LNCAP (cell line): ENCODE measurements at regions not wholly inside any gene's neighbourhood (a gene's known extent, or its start where the extent isn't known, plus 50 kb on each side); places are given as distances from the start of the nearest gene placed in this dataset.

Experiments used
- TF ChIP-seq, protein P1 (sequence below): fragments of 450-650 bp; IDR thresholded peaks from 2 replicates; pipeline ENCODE4 v1.5.1; 2017; ENCODE audit warnings: mild to moderate bottlenecking

DNA sequence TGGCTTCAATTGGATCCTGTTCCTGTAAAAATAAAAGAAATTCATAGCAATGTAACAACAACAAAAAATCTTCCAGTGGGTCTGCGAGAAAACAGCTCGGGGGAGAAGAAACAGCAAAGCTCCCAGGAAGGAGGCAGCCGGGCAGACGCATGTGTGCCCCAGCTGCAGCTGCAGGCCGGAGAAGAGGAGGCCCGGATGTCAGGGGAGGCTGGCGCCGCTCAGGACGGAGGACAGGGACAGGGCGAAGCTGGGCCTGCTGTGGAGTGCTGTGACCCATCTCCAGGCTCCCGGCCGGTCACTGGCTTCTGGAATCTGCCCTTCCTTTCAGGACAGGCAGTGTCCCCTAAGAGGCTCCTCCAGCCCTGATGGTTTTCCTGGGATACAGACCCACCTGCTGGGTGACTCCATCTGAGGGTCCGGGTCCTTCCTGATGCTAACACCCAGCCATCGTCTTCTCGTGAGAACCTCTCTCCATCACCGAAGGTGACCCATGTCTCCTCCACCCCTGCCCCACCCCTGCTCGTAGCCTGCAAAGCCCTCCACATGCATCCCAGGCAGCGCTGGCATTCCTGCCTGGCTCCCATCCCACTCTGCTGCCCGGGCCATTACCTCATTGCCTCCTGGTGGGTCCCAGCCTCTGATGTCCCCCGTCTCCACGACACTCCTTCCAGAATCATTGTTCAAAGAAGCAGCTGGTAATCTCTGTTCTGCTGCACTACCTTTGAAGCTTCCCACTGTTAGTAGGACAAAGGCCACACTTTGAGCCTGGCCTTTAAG is 145.4 kb upstream of the TWIST2 start:
- TF ChIP-seq, protein P1, sequence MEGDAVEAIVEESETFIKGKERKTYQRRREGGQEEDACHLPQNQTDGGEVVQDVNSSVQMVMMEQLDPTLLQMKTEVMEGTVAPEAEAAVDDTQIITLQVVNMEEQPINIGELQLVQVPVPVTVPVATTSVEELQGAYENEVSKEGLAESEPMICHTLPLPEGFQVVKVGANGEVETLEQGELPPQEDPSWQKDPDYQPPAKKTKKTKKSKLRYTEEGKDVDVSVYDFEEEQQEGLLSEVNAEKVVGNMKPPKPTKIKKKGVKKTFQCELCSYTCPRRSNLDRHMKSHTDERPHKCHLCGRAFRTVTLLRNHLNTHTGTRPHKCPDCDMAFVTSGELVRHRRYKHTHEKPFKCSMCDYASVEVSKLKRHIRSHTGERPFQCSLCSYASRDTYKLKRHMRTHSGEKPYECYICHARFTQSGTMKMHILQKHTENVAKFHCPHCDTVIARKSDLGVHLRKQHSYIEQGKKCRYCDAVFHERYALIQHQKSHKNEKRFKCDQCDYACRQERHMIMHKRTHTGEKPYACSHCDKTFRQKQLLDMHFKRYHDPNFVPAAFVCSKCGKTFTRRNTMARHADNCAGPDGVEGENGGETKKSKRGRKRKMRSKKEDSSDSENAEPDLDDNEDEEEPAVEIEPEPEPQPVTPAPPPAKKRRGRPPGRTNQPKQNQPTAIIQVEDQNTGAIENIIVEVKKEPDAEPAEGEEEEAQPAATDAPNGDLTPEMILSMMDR: no peak

DNA sequence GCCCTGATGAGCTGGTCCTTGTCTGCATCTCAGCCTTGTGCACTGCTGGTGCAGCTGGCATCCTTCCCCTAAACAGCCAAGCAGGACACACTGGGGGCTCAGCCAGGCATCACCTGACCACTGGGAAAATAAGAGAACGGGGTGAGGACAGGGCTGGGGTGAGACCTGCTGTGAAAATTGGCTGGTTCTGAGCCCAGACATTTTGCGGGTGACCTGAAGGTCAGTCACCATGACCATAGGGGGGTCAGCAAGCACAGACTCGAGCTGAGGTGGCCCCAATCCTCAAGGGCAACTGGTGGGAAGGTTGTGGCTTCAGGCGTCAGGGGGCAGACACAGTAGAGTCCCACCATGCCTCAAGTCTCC is 144.9 kb upstream of the TWIST2 start:
- TF ChIP-seq, protein P1: no peak

DNA sequence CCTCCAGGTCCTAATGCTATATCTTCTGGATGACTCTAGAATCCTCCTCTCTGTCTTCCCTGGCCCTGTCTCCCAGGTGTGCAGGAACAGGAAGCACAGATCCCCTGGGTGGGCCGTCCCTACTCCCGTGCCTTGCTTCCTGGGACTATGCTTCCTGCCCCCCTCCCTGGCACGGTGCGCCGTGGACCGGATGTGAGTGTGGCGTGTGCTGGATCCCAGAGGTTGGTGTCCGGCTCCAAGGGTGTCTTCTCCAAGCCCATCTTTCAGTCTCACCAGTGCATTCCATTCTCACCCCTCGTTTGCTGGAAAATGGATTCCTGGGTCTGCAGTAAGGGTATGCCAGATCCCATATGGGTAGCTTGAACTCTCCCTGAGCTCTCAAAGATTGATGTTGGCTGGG is 144.4 kb upstream of the TWIST2 start:
- TF ChIP-seq, protein P1: no peak

DNA sequence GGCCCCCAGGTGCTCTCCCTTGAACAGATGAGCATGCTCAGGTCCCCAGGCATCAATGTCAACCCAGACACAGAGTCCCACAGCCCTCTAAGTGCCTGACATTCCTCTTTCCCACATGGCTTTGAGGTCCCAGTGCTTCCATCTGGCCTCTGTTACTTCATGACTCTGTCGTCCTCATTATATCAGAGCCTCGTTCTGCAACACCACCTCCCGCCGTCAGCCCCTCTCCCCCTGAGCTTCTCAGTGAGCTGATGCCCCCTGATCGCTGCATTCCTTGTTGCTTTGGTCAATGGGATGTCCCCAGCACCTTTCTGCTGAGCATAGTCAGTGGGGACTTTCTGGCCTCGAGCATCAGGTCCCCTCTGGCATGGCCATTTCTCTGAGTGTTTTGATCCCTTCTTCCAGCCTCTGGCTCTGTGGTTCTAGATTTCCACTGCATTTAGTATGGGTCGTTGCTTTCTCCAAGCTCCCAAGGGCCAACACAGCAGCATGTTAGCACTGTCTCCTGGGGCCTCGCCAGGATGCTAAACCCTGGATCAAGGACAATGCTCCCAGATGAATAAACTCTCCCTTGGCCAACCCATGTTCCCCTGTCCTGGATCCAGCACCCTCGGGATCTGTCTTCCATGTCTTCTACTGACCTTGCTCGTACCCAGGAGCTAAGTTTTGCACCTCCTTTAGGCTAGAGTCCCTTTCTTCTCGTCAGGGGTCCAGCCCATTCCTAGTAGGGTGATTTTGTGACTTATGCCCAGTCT is 143.2 kb upstream of the TWIST2 start:
- TF ChIP-seq, protein P1: no peak

DNA sequence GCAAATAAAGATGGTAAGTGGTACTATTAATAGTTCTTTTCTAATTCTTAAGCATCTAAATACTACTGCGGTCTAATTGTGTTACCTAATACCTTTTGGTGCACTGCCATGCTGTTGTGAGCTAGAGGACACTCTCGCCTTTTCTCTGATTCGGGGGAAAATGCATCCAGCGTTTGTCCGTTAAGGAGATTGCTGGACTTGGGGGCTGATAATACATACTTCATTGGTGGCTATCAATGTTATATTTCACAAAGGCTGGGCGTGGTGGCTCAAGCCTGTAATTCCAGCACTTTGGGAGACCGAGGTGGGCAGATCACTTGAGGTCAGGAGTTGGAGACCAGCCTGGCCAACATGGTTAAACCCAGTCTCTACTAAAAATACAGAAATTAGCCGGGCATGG is 141.7 kb upstream of the TWIST2 start:
- TF ChIP-seq, protein P1: no peak

DNA sequence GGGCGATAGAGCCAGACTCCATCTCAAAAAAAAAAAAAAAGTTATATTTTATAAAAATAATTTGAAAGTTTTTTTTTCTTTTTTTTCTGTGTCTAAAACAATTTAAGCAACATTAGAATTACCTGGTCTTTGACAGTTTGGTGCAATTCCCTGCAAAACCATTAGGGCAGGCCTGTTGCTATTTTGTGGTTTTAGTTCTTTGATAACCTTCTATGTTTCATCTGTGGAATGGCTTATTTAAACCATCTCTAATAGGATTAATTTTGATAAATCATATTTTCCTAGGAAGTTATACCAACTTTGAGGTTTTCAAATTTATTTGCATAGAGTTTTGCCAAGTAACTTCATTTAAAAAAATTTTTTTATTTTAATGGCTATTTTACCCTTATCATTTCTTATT is 141.2 kb upstream of the TWIST2 start:
- TF ChIP-seq, protein P1: no peak

DNA sequence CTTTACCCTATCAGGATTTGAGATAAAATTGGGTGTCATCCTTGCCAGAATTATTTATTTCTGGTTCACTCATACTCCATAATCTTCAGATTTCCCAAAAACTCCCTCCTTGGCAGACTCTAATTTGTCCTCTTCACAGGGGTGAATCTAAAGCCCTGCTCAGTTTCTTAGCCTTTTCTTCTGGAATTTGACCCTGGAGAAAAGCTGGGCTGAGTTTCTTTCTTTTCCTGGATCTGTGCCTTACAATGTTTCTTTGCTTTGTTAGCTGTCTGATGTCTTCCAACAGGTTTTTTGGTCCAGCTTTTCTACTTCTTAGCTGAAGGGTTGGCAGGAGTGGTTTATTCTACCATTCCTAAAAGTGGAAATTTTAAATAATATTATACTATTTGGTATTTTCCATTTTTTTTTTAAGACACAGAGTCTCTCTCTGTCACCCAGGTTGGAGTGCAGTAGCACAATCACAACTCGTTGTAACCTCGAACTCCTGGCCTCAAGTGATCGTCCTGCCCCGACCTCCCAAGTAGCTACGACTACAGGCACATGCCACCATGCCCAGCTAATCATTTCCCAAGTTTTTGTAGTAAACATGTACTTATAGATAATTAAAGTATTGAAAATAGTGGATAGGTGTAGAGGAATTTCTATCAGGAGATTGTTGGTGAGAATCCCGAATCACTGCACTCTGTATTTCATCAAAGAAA is 138.4 kb upstream of the TWIST2 start:
- TF ChIP-seq, protein P1: no peak
